H1 (cell line): ENCODE measurements at regions not wholly inside any gene's neighbourhood (a gene's known extent, or its start where the extent isn't known, plus 50 kb on each side); places are given as distances from the start of the nearest gene placed in this dataset.

Experiments used
- CTCF ChIA-PET: fragments of 300-600 bp; sonication (Branson Sonifier 250); formaldehyde crosslinking; loops from one replicate; lab custom pipeline; 2021; ENCODE audit not compliant: partially characterized antibody; lab: Charles Lee
- POLR2A ChIA-PET: fragments of 300-600 bp; sonication (Branson Sonifier 250); formaldehyde crosslinking; loops from one replicate; lab custom pipeline; 2021; ENCODE audit warnings: inconsistent platforms; ENCODE audit not compliant: partially characterized antibody; lab: Charles Lee
- DNase-seq, 2 experiments: peaks; one replicate each; pipeline versions ENCODE4 v3.0.0 to v3.0.0-alpha.2; 2010 to 2022; ENCODE audit warnings: low spot score in 2 of 2, low read depth in 1 of 2, mixed read lengths in 1 of 2
- FAIRE-seq: peaks from 2 replicates; lab custom pipeline; 2011; peaks lifted over from hg19 to GRCh38; lab: Jason Lieb, UNC
- H2AFZ ChIP-seq: 2 replicates; pipeline ENCODE4 v1.8.1; 2012; ENCODE audit warnings: low read length, inconsistent platforms
- H2AK5ac ChIP-seq: 2 replicates; pipeline ENCODE4 v1.6.1; 2013; ENCODE audit warnings: low read depth, low read length
- H2BK120ac ChIP-seq: replicated peaks from 2 replicates; pipeline ENCODE3; 2013; ENCODE audit warnings: low read depth, low read length, inconsistent platforms
- H2BK12ac ChIP-seq: 2 replicates; pipeline ENCODE4 v1.6.1; 2013; ENCODE audit warnings: low read depth, low read length
- H2BK15ac ChIP-seq: 2 replicates; pipeline ENCODE4 v1.6.1; 2013; ENCODE audit warnings: low read length
- H2BK20ac ChIP-seq: 2 replicates; pipeline ENCODE4 v1.6.1; 2013; ENCODE audit warnings: low read length
- H2BK5ac ChIP-seq: 2 replicates; pipeline ENCODE4 v1.6.1; 2013; ENCODE audit warnings: low read depth, low read length
- H3K14ac ChIP-seq: 2 replicates; pipeline ENCODE4 v1.6.1; 2013; ENCODE audit warnings: inconsistent platforms; ENCODE audit not compliant: insufficient read length
- H3K18ac ChIP-seq: 2 replicates; pipeline ENCODE4 v1.6.1; 2013; ENCODE audit warnings: low read length; ENCODE audit errors: extremely low read depth
- H3K23ac ChIP-seq: 2 replicates; pipeline ENCODE4 v1.6.1; 2013; ENCODE audit warnings: inconsistent platforms; ENCODE audit not compliant: insufficient read length
- H3K23me2 ChIP-seq: 2 replicates; pipeline ENCODE4 v1.6.1; 2013; ENCODE audit warnings: low read depth, low read length
- H3K27ac ChIP-seq: 2 replicates; pipeline ENCODE4 v1.6.1; 2011; ENCODE audit warnings: low read depth, low read length, inconsistent platforms
- H3K27me3 ChIP-seq, 4 experiments: replicated peaks in 1 of 4; 1 replicate in 1 of 4; 2 replicates in 3 of 4; pipeline versions ENCODE4 v1.6.1 to v1.8.1; 2011 to 2013; ENCODE audit warnings: low read length in 3 of 4, mild to moderate bottlenecking in 3 of 4, inconsistent platforms in 2 of 4, mixed read lengths in 2 of 4, moderate library complexity in 1 of 4; ENCODE audit not compliant: control insufficient read depth in 3 of 4, insufficient read depth in 3 of 4; ENCODE audit errors: extremely low read depth in 1 of 4
- H3K36me3 ChIP-seq, 4 experiments: 2 replicates each; pipeline versions ENCODE4 v1.6.1 to v1.8.1; 2011 to 2013; ENCODE audit warnings: mild to moderate bottlenecking in 4 of 4, low read length in 3 of 4, moderate library complexity in 2 of 4, control low read depth in 1 of 4, inconsistent platforms in 1 of 4; ENCODE audit not compliant: insufficient read depth in 4 of 4, control insufficient read depth in 2 of 4
- H3K4ac ChIP-seq: replicated peaks from 2 replicates; pipeline ENCODE3; 2013; ENCODE audit warnings: low read length, low read depth, mixed read lengths, inconsistent platforms; ENCODE audit not compliant: insufficient read length
- H3K4me1 ChIP-seq, 4 experiments: replicated peaks in 1 of 4; 1 replicate in 1 of 4; 2 replicates in 3 of 4; pipeline versions ENCODE4 v1.6.1 to v1.8.1; 2011 to 2013; ENCODE audit warnings: low read length in 3 of 4, inconsistent platforms in 2 of 4, mixed read lengths in 1 of 4; ENCODE audit not compliant: insufficient read depth in 4 of 4, control insufficient read depth in 3 of 4
- H3K4me2 ChIP-seq, 2 experiments: 2 replicates each; pipeline versions ENCODE4 v1.6.1 to v1.8.1; 2011 to 2013; ENCODE audit warnings: low read depth in 2 of 2, low read length in 2 of 2, control low read depth in 1 of 2, inconsistent platforms in 1 of 2, mild to moderate bottlenecking in 1 of 2; ENCODE audit not compliant: insufficient read depth in 1 of 2
- H3K4me3 ChIP-seq, 4 experiments: fragments of 200-600, 300-600 bp in 1 of 4; sonication (generic), shearing (Covaris generic), sonication (Bioruptor Twin) in 1 of 4; 2 replicates each; pipeline versions ENCODE4 v1.5.1 to v1.8.1; 2011 to 2016; ENCODE audit warnings: low read length in 4 of 4, low read depth in 3 of 4, control low read depth in 2 of 4, inconsistent platforms in 2 of 4, mild to moderate bottlenecking in 2 of 4, mixed read lengths in 1 of 4, moderate library complexity in 1 of 4; ENCODE audit not compliant: insufficient read depth in 2 of 4; ENCODE audit errors: extremely low read depth in 1 of 4
- H3K56ac ChIP-seq: replicated peaks from 2 replicates; pipeline ENCODE3; 2013; ENCODE audit warnings: low read depth, mild to moderate bottlenecking, mixed read lengths, low read length, inconsistent platforms; ENCODE audit not compliant: insufficient read length
- H3K79me1 ChIP-seq: 2 replicates; pipeline ENCODE4 v1.6.1; 2013; ENCODE audit warnings: low read depth, low read length, control low read depth
- H3K79me2 ChIP-seq, 2 experiments: 2 replicates each; pipeline versions ENCODE4 v1.6.1 to v1.8.1; 2012 to 2013; ENCODE audit warnings: low read length in 2 of 2, mild to moderate bottlenecking in 2 of 2, inconsistent platforms in 1 of 2; ENCODE audit not compliant: insufficient read depth in 2 of 2, control insufficient read depth in 1 of 2
- H3K9ac ChIP-seq, 4 experiments: replicated peaks in 1 of 4; 1 replicate in 1 of 4; 2 replicates in 3 of 4; pipeline versions ENCODE4 v1.6.1 to v1.8.1; 2011 to 2013; ENCODE audit warnings: low read depth in 3 of 4, low read length in 3 of 4, control low read depth in 2 of 4, mild to moderate bottlenecking in 2 of 4, moderate library complexity in 2 of 4, inconsistent platforms in 1 of 4; ENCODE audit errors: extremely low read depth in 1 of 4
- H3K9me3 ChIP-seq, 2 experiments: 2 replicates each; pipeline versions ENCODE4 v1.6.1 to v1.8.1; 2012 to 2013; ENCODE audit warnings: mild to moderate bottlenecking in 2 of 2, moderate library complexity in 2 of 2, control low read depth in 1 of 2, inconsistent platforms in 1 of 2, low read depth in 1 of 2, low read length in 1 of 2, mixed read lengths in 1 of 2; ENCODE audit not compliant: insufficient read depth in 2 of 2
- H4K20me1 ChIP-seq, 2 experiments: replicated peaks in 1 of 2; 2 replicates each; pipeline versions ENCODE3 to v1.8.1; 2011 to 2013; ENCODE audit warnings: inconsistent platforms in 2 of 2, low read length in 2 of 2, mild to moderate bottlenecking in 1 of 2; ENCODE audit not compliant: insufficient read depth in 2 of 2, control insufficient read depth in 1 of 2
- H4K5ac ChIP-seq: 2 replicates; pipeline ENCODE4 v1.6.1; 2013; ENCODE audit warnings: low read length, low read depth, mixed read lengths, inconsistent platforms; ENCODE audit not compliant: insufficient read length
- H4K8ac ChIP-seq: 2 replicates; pipeline ENCODE4 v1.8.0; 2013; ENCODE audit warnings: mild to moderate bottlenecking, moderate library complexity, low read length, inconsistent platforms; ENCODE audit not compliant: insufficient read depth; ENCODE audit errors: extremely low read depth
- H4K91ac ChIP-seq: replicated peaks from 2 replicates; pipeline ENCODE3; 2013; ENCODE audit warnings: low read length, mixed read lengths, inconsistent platforms; ENCODE audit not compliant: insufficient read length
- KDM4A ChIP-seq: IDR thresholded peaks from one replicate; pipeline ENCODE4 v1.7.1; 2012; ENCODE audit warnings: low read depth, mild to moderate bottlenecking, moderate library complexity, low read length, inconsistent platforms; ENCODE audit not compliant: severe bottlenecking
- MAFK ChIP-seq: IDR thresholded peaks from 2 replicates; pipeline ENCODE4 v1.6.1; 2012; ENCODE audit warnings: low read depth, mild to moderate bottlenecking, improper control_type of control experiment, low read length
- RFX5 ChIP-seq: IDR thresholded peaks from 2 replicates; pipeline ENCODE4 v1.6.1; 2011; ENCODE audit warnings: low read depth, low read length, improper control_type of control experiment, borderline replicate concordance
- SIX5 ChIP-seq: IDR thresholded peaks from 2 replicates; pipeline ENCODE4 v1.6.1; 2011; ENCODE audit warnings: mild to moderate bottlenecking, low read depth, low read length
- WGBS, 2 experiments: shearing (Covaris generic) in 1 of 2; methylation state at CpG; one replicate each; pipeline versions ENCODE4 v1.1.6 to v1.1.7; 2013 to 2015; ENCODE audit warnings: low lambda C conversion rate in 2 of 2, mixed read lengths in 2 of 2, inconsistent platforms in 1 of 2, low coverage in 1 of 2, missing lambda C conversion rate in 1 of 2; ENCODE audit not compliant: insufficient replicate concordance in 2 of 2, insufficient coverage in 1 of 2, insufficient read length in 1 of 2; ENCODE audit errors: extremely low coverage in 1 of 2, missing lambda C conversion rate in 1 of 2; 5-methylcytosine and 5-hydroxymethylcytosine counted together

- CTCF ChIA-PET: interaction anchor here (1.0 kb wide), 1 partner anchor 57 kb away, joined by 3 read pairs; no protein-coding TSS in a partner anchor
- no peak overlapping the region for H3K4me2 ChIP-seq
- FAIRE-seq: no peak
Observed at GRCh38 chr4:151858356-151858755, 97.5 kb upstream of the GATB start.

More at GRCh38 chr4:151858356-151858755, 97.5 kb upstream of the GATB start:
- WGBS, 2 experiments: 88% methylated on average over 4 of the region's 4 CpGs; no CpG with 5 or more reads in 1 of the 2 experiments
- H2BK15ac ChIP-seq: no peak overlapping the region
- H3K27ac ChIP-seq: no peak overlapping the region
- no peak overlapping the region for H2AK5ac ChIP-seq
- H3K79me2 ChIP-seq: no peaks in the 10 kb centered on the region
- no peak overlapping the region for H3K18ac ChIP-seq
- no peak overlapping the region for H4K5ac ChIP-seq
- no peak for DNase-seq
- H3K4ac ChIP-seq: no peak overlapping the region
- H3K23ac ChIP-seq: no peak overlapping the region
- H3K56ac ChIP-seq: no peak overlapping the region
- H2BK120ac ChIP-seq: no peak overlapping the region
- H2AFZ ChIP-seq: no peak overlapping the region
- H2BK5ac ChIP-seq: no peak overlapping the region
- H2BK20ac ChIP-seq: no peak overlapping the region
- TF ChIP-seq MAFK: no peak
- no peak for TF ChIP-seq SIX5
- TF ChIP-seq RFX5: no peak
- TF ChIP-seq KDM4A: no peak
- TF ChIP-seq, all 59 proteins: peak for 0
- Histone ChIP-seq H3K4me1 (no peaks in the 10 kb centered on the region), H3K4me3 (no peak overlapping the region), H3K36me3 (no peaks in the 10 kb centered on the region), H4K8ac (no peak overlapping the region), H3K27me3 (no peaks in the 10 kb centered on the region), H4K20me1 (no peaks in the 10 kb centered on the region), H4K91ac (no peak overlapping the region), H3K79me1 (no peaks in the 10 kb centered on the region), H3K9me3 (no peaks in the 10 kb centered on the region), H3K23me2 (no peaks in the 10 kb centered on the region), H2BK12ac (no peak overlapping the region), H3K14ac (no peak overlapping the region), H3K9ac (no peak overlapping the region)
- POLR2A ChIA-PET: no interaction called here
